GM19397 (cell line): ENCODE measurements at regions not wholly inside any gene's neighbourhood (a gene's known extent, or its start where the extent isn't known, plus 50 kb on each side); places are given as distances from the start of the nearest gene placed in this dataset.
"Not testable (repeated sequence)": the region's sequence is repeated elsewhere in the genome, so short reads cannot be mapped to it uniquely, and the experiment has no call there.

Experiments
- ATAC-seq: cut with Tn5 transposase; IDR thresholded peaks from one replicate; pipeline ENCODE4 v1.9.1; 2021; ENCODE audit warnings: mild to moderate bottlenecking, moderate library complexity; ENCODE audit not compliant: unreplicated experiment

GRCh38 chr17:74126179-74126900 lies 77.1 kb upstream of the RPL38 start:
- no peak for ATAC-seq

GRCh38 chr17:74126959-74127358 lies 76.5 kb upstream of the RPL38 start:
- no peak for ATAC-seq

GRCh38 chr17:74128456-74129211 lies 74.8 kb upstream of the RPL38 start:
- no peak for ATAC-seq

GRCh38 chr17:74129800-74130199 lies 73.7 kb upstream of the RPL38 start:
- ATAC-seq: not testable (repeated sequence)

- no peak for ATAC-seq
Observed at GRCh38 chr17:74130276-74130675, 73.2 kb upstream of the RPL38 start.

- no peak for ATAC-seq
Observed at GRCh38 chr17:74130841-74131240, 72.6 kb upstream of the RPL38 start.

- ATAC-seq: no peak
Observed at GRCh38 chr17:74132354-74132753, 71.1 kb upstream of the RPL38 start.

GRCh38 chr17:74133740-74134139 lies 69.7 kb upstream of the RPL38 start:
- ATAC-seq: no peak

GRCh38 chr17:74134234-74134633 lies 69.2 kb upstream of the RPL38 start:
- not testable (repeated sequence) for ATAC-seq

- no peak for ATAC-seq
Observed at GRCh38 chr17:74134991-74135390, 68.5 kb upstream of the RPL38 start.

GRCh38 chr17:74135391-74136167 lies 67.9 kb upstream of the RPL38 start:
- ATAC-seq: no peak

- ATAC-seq: no peak
Observed at GRCh38 chr17:74137416-74137815, 66.1 kb upstream of the RPL38 start.

- no peak for ATAC-seq
Observed at GRCh38 chr17:74139120-74139519, 64.4 kb upstream of the RPL38 start.

- no peak for ATAC-seq
Observed at GRCh38 chr17:74140282-74140681, 63.2 kb upstream of the RPL38 start.

- no peak for ATAC-seq
Observed at GRCh38 chr17:74141612-74142011, 61.9 kb upstream of the RPL38 start.

GRCh38 chr17:74143318-74143717 lies 60.2 kb upstream of the RPL38 start:
- not testable (repeated sequence) for ATAC-seq

GRCh38 chr17:74145756-74146155 lies 57.7 kb upstream of the RPL38 start:
- ATAC-seq: no peak

GRCh38 chr17:74146196-74146595 lies 57.3 kb upstream of the RPL38 start:
- no peak for ATAC-seq

GRCh38 chr17:74147056-74147835 lies 56.2 kb upstream of the RPL38 start:
- no peak for ATAC-seq

- no peak for ATAC-seq
Observed at GRCh38 chr17:74147966-74148365, 55.5 kb upstream of the RPL38 start.

GRCh38 chr17:74148446-74148845 lies 55.0 kb upstream of the RPL38 start:
- ATAC-seq: no peak
